ENCODE measurements at regions not wholly inside any gene's neighbourhood (a gene's known extent, or its start where the extent isn't known, plus 50 kb on each side); places are given as distances from the start of the nearest gene placed in this dataset.

GRCh38 chr18:29664278-29665036 is 1378.1 kb downstream of the DSC3 start:
- DNase-seq (ENCODE audit: low spot score): no peak

- DNase-seq (ENCODE audit: low spot score): no peak
Measured at GRCh38 chr18:29661924-29662323, 1380.6 kb downstream of the DSC3 start.

- no peak for DNase-seq (ENCODE audit: low spot score)
Measured at GRCh38 chr18:29660777-29661176, 1381.8 kb downstream of the DSC3 start.

GRCh38 chr18:29653671-29654215 is 1388.8 kb downstream of the DSC3 start:
- no peak for DNase-seq (ENCODE audit: low spot score)

GRCh38 chr18:29652797-29653196 is 1389.7 kb downstream of the DSC3 start:
- no peak for DNase-seq (ENCODE audit: low spot score)

- DNase-seq (ENCODE audit: low spot score): no peak
Measured at GRCh38 chr18:29651122-29651680, 1391.3 kb downstream of the DSC3 start.

GRCh38 chr18:29648891-29649290 is 1393.7 kb downstream of the DSC3 start:
- DNase-seq (ENCODE audit: low spot score): no peak

GRCh38 chr18:29647700-29648099 is 1394.8 kb downstream of the DSC3 start:
- no peak for DNase-seq (ENCODE audit: low spot score)

GRCh38 chr18:29644276-29644675 is 1398.3 kb downstream of the DSC3 start:
- no peak for DNase-seq (ENCODE audit: low spot score)

GRCh38 chr18:29629493-29630036 is 1413.0 kb downstream of the DSC3 start:
- no peak for DNase-seq (ENCODE audit: low spot score)

- no peak for DNase-seq (ENCODE audit: low spot score)
Measured at GRCh38 chr18:29626094-29626493, 1416.4 kb downstream of the DSC3 start.

- no peak for DNase-seq (ENCODE audit: low spot score)
Measured at GRCh38 chr18:29616867-29617266, 1425.7 kb downstream of the DSC3 start.

- no peak for DNase-seq (ENCODE audit: low spot score)
Measured at GRCh38 chr18:29608982-29609381, 1432.1 kb upstream of the CDH2 start.

- DNase-seq (ENCODE audit: low spot score): no peak
Measured at GRCh38 chr18:29605365-29605764, 1428.4 kb upstream of the CDH2 start.

- no peak for DNase-seq (ENCODE audit: low spot score)
Measured at GRCh38 chr18:29596959-29597358, 1420.0 kb upstream of the CDH2 start.

GRCh38 chr18:29594493-29594892 is 1417.6 kb upstream of the CDH2 start:
- DNase-seq (ENCODE audit: low spot score): no peak

GRCh38 chr18:29588446-29589100 is 1411.6 kb upstream of the CDH2 start:
- DNase-seq (ENCODE audit: low spot score): no peak

GRCh38 chr18:29586210-29586609 is 1409.3 kb upstream of the CDH2 start:
- no peak for DNase-seq (ENCODE audit: low spot score)

- DNase-seq (ENCODE audit: low spot score): no peak
Measured at GRCh38 chr18:29560270-29560669, 1383.3 kb upstream of the CDH2 start.

GRCh38 chr18:29556070-29556469 is 1379.1 kb upstream of the CDH2 start:
- DNase-seq (ENCODE audit: low spot score): no peak

- no peak for DNase-seq (ENCODE audit: low spot score)
Measured at GRCh38 chr18:29549759-29550158, 1372.8 kb upstream of the CDH2 start.

GRCh38 chr18:29547626-29548025 is 1370.7 kb upstream of the CDH2 start:
- DNase-seq (ENCODE audit: low spot score): no peak

- DNase-seq (ENCODE audit: low spot score): no peak
Measured at GRCh38 chr18:29540548-29540947, 1363.6 kb upstream of the CDH2 start.
